ENCODE measurements at regions not wholly inside any gene's neighbourhood (a gene's known extent, or its start where the extent isn't known, plus 50 kb on each side); places are given as distances from the start of the nearest gene placed in this dataset.

- H3K36me3 Mint-ChIP-seq = no peaks in the 10 kb centered on the region
- no peaks in the 10 kb centered on the region for H3K9me3 Mint-ChIP-seq
- no peak for ATAC-seq (replicated peaks)
- no peak overlapping the region for H3K27ac Mint-ChIP-seq
- H3K4me1 Mint-ChIP-seq = no peaks in the 10 kb centered on the region
- H3K4me3 Mint-ChIP-seq = no peak overlapping the region
- no peak for DNase-seq
- H3K27me3 Mint-ChIP-seq = no peaks in the 10 kb centered on the region
These were observed 1639.1 kb downstream of the SUCLG1 start for GRCh38 chr2:82819951-82820350.

DNA sequence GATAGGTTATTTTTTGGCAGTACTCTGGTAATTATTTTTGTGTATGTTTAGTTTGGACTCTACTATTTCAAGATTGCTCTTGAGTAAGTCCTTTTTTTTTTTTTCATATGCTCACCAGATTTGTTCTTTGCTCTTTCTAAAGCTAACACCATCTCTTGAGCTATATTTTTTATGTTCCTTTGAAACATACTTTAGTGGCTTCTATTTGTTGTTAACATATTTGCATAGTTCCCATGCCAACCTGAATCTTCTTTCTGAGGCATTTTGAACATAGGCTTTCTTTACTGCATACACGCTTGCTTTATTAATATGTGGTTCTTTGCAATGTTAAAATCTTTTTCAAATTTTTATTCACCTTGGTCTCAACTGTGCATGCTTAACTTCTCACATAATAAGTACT lies 1644.9 kb downstream of the SUCLG1 start:
- H3K9me3 Mint-ChIP-seq = no peaks in the 10 kb centered on the region
- H3K27me3 Mint-ChIP-seq = no peaks in the 10 kb centered on the region
- H3K4me3 Mint-ChIP-seq = no peak overlapping the region
- no peaks in the 10 kb centered on the region for H3K36me3 Mint-ChIP-seq
- no peaks in the 10 kb centered on the region for H3K4me1 Mint-ChIP-seq
- no peak for DNase-seq
- H3K27ac Mint-ChIP-seq = no peak overlapping the region
- no peak for ATAC-seq (replicated peaks)

DNA sequence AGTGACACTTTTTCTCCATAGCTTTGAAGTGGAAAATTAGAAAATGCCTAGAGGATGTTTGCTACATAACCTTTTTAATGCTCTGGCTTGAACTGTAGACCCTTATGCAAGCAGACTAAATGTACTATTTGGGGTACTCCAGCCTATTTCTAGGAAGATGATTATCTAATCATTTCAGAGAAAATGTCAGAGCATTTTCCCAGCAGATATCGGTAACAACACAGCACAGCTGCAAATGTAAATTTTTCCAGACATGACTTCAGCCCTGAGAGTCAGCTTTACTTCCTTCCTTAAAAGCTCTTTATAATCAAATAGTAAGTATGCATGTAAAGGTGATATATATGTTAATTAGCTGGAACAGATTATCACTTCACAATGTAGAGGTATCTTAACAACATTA lies 1647.1 kb downstream of the SUCLG1 start:
- Mint-ChIP-seq H3K36me3 (no peaks in the 10 kb centered on the region), H3K9me3 (peaks cover 0 to 7% of the 10 kb centered on the region in 2 donors), H3K4me3 (no peak overlapping the region), H3K27ac (no peak overlapping the region), H3K4me1 (no peaks in the 10 kb centered on the region), H3K27me3 (no peaks in the 10 kb centered on the region)
- DNase-seq (no peak), ATAC-seq (replicated peaks) (no peak)

GRCh38 chr2:82803307-82803706 lies 1655.8 kb downstream of the SUCLG1 start:
- no peak overlapping the region for H3K4me3 Mint-ChIP-seq
- H3K36me3 Mint-ChIP-seq = no peaks in the 10 kb centered on the region
- no peaks in the 10 kb centered on the region for H3K4me1 Mint-ChIP-seq
- no peak for ATAC-seq (replicated peaks)
- H3K9me3 Mint-ChIP-seq = peaks cover 19 to 31% of the 10 kb centered on the region in 2 donors
- no peak overlapping the region for H3K27ac Mint-ChIP-seq
- H3K27me3 Mint-ChIP-seq = no peaks in the 10 kb centered on the region
- DNase-seq = no peak

- Mint-ChIP-seq H3K27ac (no peak overlapping the region), H3K9me3 (peaks cover 0 to 2% of the 10 kb centered on the region in 2 donors), H3K27me3 (no peaks in the 10 kb centered on the region), H3K4me1 (no peaks in the 10 kb centered on the region), H3K4me3 (no peak overlapping the region), H3K36me3 (no peaks in the 10 kb centered on the region)
- DNase-seq (no peak), ATAC-seq (replicated peaks) (no peak)
These were observed 1661.6 kb downstream of the SUCLG1 start for GRCh38 chr2:82797469-82797868.

GRCh38 chr2:82796132-82796531 lies 1662.9 kb downstream of the SUCLG1 start:
- no peak overlapping the region for H3K27ac Mint-ChIP-seq
- no peak for ATAC-seq (replicated peaks)

DNA sequence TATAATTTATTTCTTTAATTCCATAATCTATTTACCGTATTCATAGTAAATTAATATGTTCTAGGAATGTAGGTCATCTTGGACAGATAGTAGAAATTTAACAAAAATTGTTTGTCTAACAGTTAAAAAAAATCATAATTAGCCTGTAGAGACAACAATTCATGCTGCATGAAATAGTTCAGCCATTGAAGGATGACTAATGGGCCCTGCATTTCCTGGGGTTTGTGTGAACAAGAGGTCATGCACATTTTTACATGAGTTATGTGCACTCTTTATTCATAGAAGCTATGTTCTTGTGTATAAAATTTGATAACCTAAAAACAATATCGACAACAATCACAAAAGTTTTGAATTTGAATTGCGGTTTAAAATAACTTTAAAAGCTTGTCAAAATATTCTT lies 1663.6 kb downstream of the SUCLG1 start:
- H3K4me3 Mint-ChIP-seq = no peak overlapping the region
- no peaks in the 10 kb centered on the region for H3K4me1 Mint-ChIP-seq
- DNase-seq (no peak), ATAC-seq (replicated peaks) (no peak)
- no peak overlapping the region for H3K27ac Mint-ChIP-seq
- H3K9me3 Mint-ChIP-seq = peaks cover 0 to 2% of the 10 kb centered on the region in 2 donors
- no peaks in the 10 kb centered on the region for H3K36me3 Mint-ChIP-seq
- no peaks in the 10 kb centered on the region for H3K27me3 Mint-ChIP-seq

More at GRCh38 chr2:82796132-82796531, 1662.9 kb downstream of the SUCLG1 start:
- H3K36me3 Mint-ChIP-seq = no peaks in the 10 kb centered on the region
- H3K9me3 Mint-ChIP-seq = peaks cover 0 to 2% of the 10 kb centered on the region in 2 donors
- no peak overlapping the region for H3K4me3 Mint-ChIP-seq
- H3K27me3 Mint-ChIP-seq = no peaks in the 10 kb centered on the region
- DNase-seq = no peak
- H3K4me1 Mint-ChIP-seq = no peaks in the 10 kb centered on the region

DNA sequence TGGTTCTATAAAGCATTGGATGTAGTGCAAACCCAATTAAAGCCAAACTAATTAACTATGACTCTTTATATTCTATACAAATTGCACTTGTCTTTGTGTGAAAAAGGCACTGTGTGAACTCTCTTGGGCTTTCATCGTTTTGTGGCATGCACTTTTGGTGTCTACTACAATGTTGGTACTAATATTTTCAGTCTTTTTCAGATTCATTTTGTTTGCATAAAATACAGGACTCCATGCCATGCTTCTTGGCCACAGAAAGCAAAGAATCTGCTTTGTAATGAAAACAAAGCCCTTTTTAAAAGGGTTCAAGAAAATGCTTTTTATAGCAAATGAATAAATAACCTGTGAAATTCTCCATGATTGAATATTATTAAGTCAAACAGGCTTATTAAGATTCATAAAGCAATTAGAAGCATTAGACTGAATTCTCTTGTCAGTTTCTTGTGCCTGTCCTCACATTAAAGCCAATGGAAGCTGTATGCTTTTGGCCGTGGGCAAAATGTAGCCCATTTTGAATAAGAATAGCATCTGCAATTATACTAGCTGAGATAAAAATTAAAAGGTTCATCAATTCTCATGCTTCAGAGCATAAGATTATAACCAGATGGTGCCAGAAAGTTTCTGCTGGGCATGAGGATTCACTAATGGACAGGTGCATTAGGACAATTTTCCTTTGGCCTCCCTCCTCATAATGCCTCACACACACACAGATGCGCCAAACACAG lies 1665.2 kb downstream of the SUCLG1 start:
- Mint-ChIP-seq H3K4me3 (no peak overlapping the region), H3K9me3 (peaks cover 0 to 3% of the 10 kb centered on the region in 2 donors), H3K36me3 (no peaks in the 10 kb centered on the region), H3K27ac (no peak overlapping the region), H3K27me3 (no peaks in the 10 kb centered on the region), H3K4me1 (no peaks in the 10 kb centered on the region)
- DNase-seq (no peak), ATAC-seq (replicated peaks) (no peak)

DNA sequence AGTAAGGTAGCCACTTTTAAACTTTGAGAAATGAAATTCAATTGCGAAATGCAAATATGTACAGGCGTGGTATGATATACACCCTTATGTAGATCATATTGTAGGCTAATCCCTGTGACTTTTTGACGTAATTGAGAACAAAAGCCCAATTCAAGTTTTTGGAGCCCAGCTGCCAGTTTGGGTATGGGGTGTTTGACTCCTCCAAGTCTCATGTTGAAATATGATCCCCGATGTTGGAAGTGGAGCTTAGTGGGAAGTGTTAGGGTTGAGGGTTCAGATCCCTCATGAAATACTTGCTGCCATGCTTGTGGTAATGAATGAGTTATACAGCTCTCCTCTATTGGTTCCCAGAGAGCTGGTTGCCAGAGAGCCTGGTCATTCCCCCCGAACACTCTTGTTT lies 1666.8 kb downstream of the SUCLG1 start:
- Mint-ChIP-seq H3K27me3 (no peaks in the 10 kb centered on the region), H3K4me3 (no peak overlapping the region), H3K36me3 (no peaks in the 10 kb centered on the region), H3K27ac (no peak overlapping the region), H3K9me3 (peaks cover 0 to 4% of the 10 kb centered on the region in 2 donors), H3K4me1 (no peaks in the 10 kb centered on the region)
- DNase-seq (no peak), ATAC-seq (replicated peaks) (no peak)

DNA sequence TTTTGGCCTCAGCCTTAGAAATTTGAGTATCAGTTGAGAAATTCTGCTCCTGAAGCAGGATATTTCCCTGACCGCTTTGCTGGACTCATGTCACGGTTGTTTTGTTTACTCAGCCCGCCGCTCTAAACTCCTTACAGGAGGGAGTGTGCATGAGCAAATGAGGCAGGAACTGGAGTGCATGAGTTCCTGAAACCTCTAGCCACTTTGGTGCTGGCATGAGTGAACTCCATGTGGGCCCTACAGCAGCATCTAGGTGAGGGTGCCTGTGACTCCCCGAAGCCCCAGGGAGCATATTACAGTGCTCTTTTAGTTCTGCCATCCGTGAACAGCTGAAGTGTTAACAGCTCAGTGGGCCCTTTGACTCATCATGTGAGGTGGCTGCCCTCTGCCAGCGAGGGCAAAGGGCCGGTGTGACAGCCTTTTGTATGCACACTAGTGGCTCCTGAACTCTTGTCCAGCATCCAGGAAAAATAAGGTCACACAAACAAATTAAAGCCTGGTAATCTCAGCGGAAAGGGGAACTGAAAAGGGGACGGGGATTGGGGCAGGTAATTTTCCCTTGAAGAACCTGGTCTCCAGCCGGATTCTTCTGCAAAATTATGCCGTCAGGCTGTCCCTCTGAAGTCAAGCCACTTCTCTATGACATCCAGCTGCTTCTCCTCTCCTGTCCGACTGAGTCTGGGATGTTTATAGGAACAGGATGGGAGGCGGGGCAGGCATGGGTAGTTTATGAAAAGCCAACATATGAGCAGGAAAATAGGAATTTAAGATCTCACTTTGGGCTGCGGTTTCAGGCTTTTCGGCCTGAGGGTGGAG lies 1668.7 kb downstream of the SUCLG1 start:
- DNase-seq (no peak), ATAC-seq (replicated peaks) (no peak)
- Mint-ChIP-seq H3K9me3 (peaks cover 0 to 4% of the 10 kb centered on the region in 2 donors), H3K4me3 (no peak overlapping the region), H3K4me1 (no peaks in the 10 kb centered on the region), H3K27me3 (no peaks in the 10 kb centered on the region), H3K27ac (no peak overlapping the region), H3K36me3 (no peaks in the 10 kb centered on the region)

DNA sequence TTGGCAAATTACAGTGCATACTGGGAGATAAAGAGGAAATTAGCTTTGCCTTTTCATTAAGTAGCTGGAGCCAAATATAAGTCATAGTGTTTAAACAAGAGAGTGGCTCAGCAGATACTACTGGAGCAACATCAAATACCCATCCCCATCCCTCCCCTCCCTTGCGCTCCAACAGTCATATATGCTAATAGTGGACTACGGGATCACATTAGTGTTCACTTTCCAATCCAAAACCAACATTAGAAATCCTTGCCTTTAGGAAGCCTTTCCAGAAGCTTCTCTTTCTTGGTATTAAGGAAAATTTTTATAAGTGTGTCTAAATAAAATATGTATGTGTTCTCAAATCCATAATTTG lies 1669.3 kb downstream of the SUCLG1 start:
- peaks cover 0 to 4% of the 10 kb centered on the region in 2 donors for H3K9me3 Mint-ChIP-seq
- H3K4me1 Mint-ChIP-seq = no peaks in the 10 kb centered on the region
- no peak for ATAC-seq (replicated peaks)
- H3K36me3 Mint-ChIP-seq = no peaks in the 10 kb centered on the region
- no peak overlapping the region for H3K27ac Mint-ChIP-seq
- no peaks in the 10 kb centered on the region for H3K27me3 Mint-ChIP-seq
- no peak overlapping the region for H3K4me3 Mint-ChIP-seq
- no peak for DNase-seq

DNA sequence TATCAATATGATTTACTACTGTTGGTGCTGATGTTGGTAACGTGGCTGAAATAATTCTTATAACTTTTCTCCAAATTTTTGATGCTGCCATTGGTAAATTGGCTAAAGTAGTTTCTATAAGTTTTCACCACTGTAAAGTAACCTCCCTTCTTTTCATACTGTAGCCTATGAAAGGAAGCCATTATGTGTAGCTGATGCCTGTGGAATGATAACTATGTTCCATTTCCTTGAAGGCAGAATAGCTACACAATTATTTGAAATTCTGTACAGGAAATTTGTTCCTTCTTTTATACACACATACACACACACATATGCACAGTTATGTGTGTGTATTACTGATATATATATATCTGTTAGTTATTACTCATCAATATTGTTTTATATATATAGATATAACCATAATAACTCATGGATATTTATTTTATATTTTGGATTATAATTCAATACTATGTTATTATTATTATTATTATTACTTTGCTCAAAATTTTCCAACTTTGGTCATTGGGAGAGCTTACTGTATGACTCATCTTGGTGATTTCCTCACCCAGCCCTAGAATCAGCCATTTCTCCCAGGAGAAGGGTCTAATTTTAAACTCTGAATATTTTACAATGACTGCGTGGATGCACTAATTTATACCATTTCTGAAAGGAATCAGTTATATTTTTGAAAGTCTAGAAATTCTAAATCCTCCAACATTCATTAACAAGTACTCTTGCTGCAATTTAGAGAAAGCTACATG lies 1677.7 kb downstream of the SUCLG1 start:
- Mint-ChIP-seq H3K27ac (no peak overlapping the region), H3K4me1 (no peaks in the 10 kb centered on the region)

DNA sequence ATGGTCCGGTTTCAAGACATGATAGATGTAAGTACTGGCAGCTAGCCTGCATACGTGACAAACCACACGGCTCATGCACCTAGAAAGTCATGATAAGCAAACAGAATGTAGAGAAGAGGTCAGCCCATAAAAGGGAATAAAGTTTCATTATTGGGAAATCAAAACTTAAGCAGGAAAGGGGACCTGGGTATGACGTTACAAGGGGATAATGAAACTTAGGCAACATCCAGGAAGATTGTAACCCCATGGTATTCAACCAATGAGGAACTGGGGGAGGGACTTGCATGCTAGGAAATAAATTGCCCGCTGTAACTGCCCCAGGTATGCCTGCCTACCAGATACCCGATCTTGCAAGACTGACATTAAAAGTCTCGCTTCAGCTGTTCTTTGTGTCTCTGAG lies 1679.0 kb downstream of the SUCLG1 start:
- H3K27ac Mint-ChIP-seq = no peak overlapping the region
- DNase-seq = no peak
- H3K4me3 Mint-ChIP-seq = no peak overlapping the region
- H3K9me3 Mint-ChIP-seq = peaks cover 0 to 9% of the 10 kb centered on the region in 2 donors
- H3K36me3 Mint-ChIP-seq = no peaks in the 10 kb centered on the region
- H3K4me1 Mint-ChIP-seq = no peaks in the 10 kb centered on the region
- ATAC-seq (replicated peaks) = no peak
- H3K27me3 Mint-ChIP-seq = no peaks in the 10 kb centered on the region

More for the DNA sequence above, 1677.7 kb downstream of the SUCLG1 start:
- DNase-seq = no peak
- ATAC-seq (replicated peaks) = no peak
- peaks cover 0 to 9% of the 10 kb centered on the region in 2 donors for H3K9me3 Mint-ChIP-seq
- H3K4me3 Mint-ChIP-seq = no peak overlapping the region
- H3K27me3 Mint-ChIP-seq = no peaks in the 10 kb centered on the region
- H3K36me3 Mint-ChIP-seq = no peaks in the 10 kb centered on the region

- H3K27ac Mint-ChIP-seq = no peak overlapping the region
- no peak for ATAC-seq (replicated peaks)
- no peaks in the 10 kb centered on the region for H3K27me3 Mint-ChIP-seq
These were observed 1706.7 kb downstream of the SUCLG1 start for GRCh38 chr2:82752396-82752795.

More at GRCh38 chr2:82752396-82752795, 1706.7 kb downstream of the SUCLG1 start:
- Mint-ChIP-seq H3K4me3 (no peak overlapping the region), H3K4me1 (no peaks in the 10 kb centered on the region), H3K36me3 (no peaks in the 10 kb centered on the region), H3K9me3 (peaks cover 17 to 19% of the 10 kb centered on the region in 2 donors)
- no peak for DNase-seq
